ENCODE measurements at regions not wholly inside any gene's neighbourhood (a gene's known extent, or its start where the extent isn't known, plus 50 kb on each side); places are given as distances from the start of the nearest gene placed in this dataset.

GRCh38 chr14:98901511-98902205 is 370.3 kb downstream of the BCL11B start:
- TF ChIP-seq CTCF (IDR thresholded peaks at IDR 0.05) = no peak
- no peak for TF ChIP-seq POLR2AphosphoS5 (IDR thresholded peaks at IDR 0.05)
- no peak for TF ChIP-seq POLR2A (IDR thresholded peaks at IDR 0.05)

Measured in prostate gland (tissue), 2 donors.